Activated CD8-positive, alpha-beta memory T cell treated with anti-CD3 and anti-CD28 coated beads, Interleukin-2, amount 10 ng/mL, durations not matched to agents 7 days and 5 days (primary cell): ENCODE measurements at regions not wholly inside any gene's neighbourhood (a gene's known extent, or its start where the extent isn't known, plus 50 kb on each side); places are given as distances from the start of the nearest gene placed in this dataset.

Experiments used
- ATAC-seq: fragments of 150-1000 bp; cut with Tn5 transposase; one replicate; pipeline ENCODE4 v1.10.0; 2021; ENCODE audit warnings: moderate library complexity
- CTCF ChIA-PET: fragments of 350-600 bp; sonication (Branson Sonifier 250); formaldehyde crosslinking; loops from one replicate; lab custom pipeline; 2021; ENCODE audit warnings: antibody characterized with exemption; lab: Charles Lee
- DNase-seq: peaks from one replicate; pipeline ENCODE4 v3.0.0-alpha.2; 2020
- H3K27ac Mint-ChIP-seq: one replicate; pipeline ENCODE4 v1.8.0; 2021; ENCODE audit warnings: mild to moderate bottlenecking, mixed read lengths
- H3K27me3 Mint-ChIP-seq: one replicate; pipeline ENCODE4 v1.8.0; 2021; ENCODE audit warnings: mixed read lengths
- H3K36me3 Mint-ChIP-seq: one replicate; pipeline ENCODE4 v1.8.0; 2021; ENCODE audit warnings: mild to moderate bottlenecking, mixed read lengths
- H3K4me1 Mint-ChIP-seq: one replicate; pipeline ENCODE4 v1.8.0; 2021; ENCODE audit warnings: mixed read lengths
- H3K4me3 Mint-ChIP-seq: one replicate; pipeline ENCODE4 v1.8.0; 2021; ENCODE audit warnings: mild to moderate bottlenecking, moderate library complexity, mixed read lengths
- H3K9me3 Mint-ChIP-seq: one replicate; pipeline ENCODE4 v1.8.0; 2022; ENCODE audit warnings: low read depth, mixed read lengths

DNA sequence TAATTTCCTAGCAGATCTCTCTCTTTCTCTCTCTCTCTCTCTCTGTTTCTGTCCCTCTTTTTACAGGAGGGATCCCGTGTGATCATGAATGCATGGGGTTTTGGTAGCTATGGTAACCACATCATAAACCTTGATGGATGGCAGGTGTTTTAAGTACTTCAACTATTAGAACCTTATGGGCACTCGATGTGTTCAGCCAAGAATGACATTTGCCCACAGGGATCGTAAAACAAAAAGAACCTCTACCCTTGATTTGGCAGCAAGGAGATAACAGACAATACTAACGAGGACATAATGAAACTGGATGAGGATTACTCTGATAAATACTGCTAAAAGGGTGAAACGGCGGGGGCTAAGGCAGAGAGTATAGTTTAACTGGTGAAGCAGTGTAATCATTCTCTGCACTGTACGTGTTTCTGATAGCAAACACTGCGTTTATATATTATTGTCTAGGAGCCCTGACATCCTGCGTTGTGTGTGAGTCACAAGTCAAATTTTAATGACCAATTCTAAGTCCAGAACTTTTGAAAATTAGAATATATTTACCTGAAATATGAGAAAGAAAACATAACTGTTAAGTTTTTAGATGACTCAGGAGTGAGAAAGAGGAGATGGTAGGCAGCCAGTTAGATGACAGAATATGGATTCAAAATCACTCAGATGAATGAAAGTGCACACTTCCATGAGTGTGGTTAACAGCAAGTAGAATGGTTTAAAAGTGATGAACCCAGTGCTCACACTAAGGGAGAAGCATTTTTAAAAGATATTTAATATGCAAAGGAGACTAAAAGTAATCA is 80.3 kb downstream of the OTOL1 start:
- H3K27me3 Mint-ChIP-seq: no peaks in the 10 kb centered on the region
- no peak for ATAC-seq

DNA sequence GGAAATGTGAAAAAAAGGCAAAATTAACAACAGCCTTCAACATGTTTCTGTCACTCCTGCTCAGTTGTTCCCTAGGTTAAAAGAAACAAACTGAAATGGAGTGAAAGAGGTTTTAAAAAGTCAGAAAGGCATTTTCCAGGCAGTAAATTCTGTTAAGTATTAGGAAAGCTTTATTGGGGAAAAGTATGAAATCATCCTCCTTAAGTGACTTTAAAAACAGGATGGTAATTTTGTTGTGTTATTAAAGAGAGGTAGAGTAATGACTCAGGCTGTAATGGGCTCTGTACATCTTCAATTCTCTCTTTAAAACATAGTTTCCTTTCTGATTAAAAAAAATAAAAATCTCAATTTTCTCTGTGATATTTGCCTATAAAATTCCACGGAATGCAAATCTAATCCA is 81.1 kb downstream of the OTOL1 start:
- DNase-seq: no peak
- CTCF ChIA-PET: no interaction called here
- no peaks in the 10 kb centered on the region for H3K4me1 Mint-ChIP-seq
- no peaks in the 10 kb centered on the region for H3K36me3 Mint-ChIP-seq
- H3K4me3 Mint-ChIP-seq: no peak overlapping the region
- no peaks in the 10 kb centered on the region for H3K27me3 Mint-ChIP-seq
- no peaks in the 10 kb centered on the region for H3K9me3 Mint-ChIP-seq
- ATAC-seq: no peak
- H3K27ac Mint-ChIP-seq: no peak overlapping the region

More for the DNA sequence above, 80.3 kb downstream of the OTOL1 start:
- Mint-ChIP-seq H3K9me3 (no peaks in the 10 kb centered on the region), H3K4me1 (no peaks in the 10 kb centered on the region), H3K4me3 (no peak overlapping the region), H3K27ac (no peak overlapping the region), H3K36me3 (no peaks in the 10 kb centered on the region)
- CTCF ChIA-PET: no interaction called here
- no peak for DNase-seq

DNA sequence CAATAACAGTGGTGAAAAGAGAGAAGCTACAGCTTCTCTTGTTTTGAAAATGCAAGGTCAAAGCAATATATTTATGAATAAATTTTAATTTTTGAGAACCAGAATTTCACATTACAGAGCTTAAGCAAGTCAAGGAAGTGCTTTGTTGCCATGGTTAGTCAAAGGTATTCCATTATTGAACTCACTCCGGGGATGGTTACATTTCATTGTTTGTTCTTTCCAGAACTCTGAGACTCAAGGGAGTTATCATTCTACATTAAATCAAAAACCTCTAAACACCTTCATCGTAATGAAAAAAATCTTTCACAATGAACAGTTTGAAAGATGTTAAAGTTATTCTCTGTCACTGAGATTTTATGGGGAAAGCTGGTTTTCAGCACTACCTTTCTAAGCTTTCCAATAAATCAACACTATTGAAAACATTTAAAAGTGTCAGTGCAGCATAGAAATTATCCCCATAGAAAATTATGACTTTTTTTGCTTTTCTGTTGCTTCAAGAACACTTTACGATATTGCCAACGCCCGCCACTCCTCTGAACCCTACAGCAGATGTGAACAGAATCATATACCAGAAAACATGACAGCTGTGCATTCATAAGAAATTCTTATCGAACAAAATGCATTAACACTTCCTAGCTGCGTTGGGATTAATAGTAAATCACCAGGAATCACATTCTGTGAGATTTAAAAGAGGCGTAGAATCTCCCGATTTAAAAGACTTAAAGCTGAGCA is 83.0 kb downstream of the OTOL1 start:
- Mint-ChIP-seq H3K27ac (no peak overlapping the region), H3K4me1 (no peaks in the 10 kb centered on the region), H3K4me3 (no peak overlapping the region), H3K36me3 (no peaks in the 10 kb centered on the region), H3K27me3 (no peaks in the 10 kb centered on the region), H3K9me3 (no peaks in the 10 kb centered on the region)
- DNase-seq (no peak), ATAC-seq (no peak)
- CTCF ChIA-PET: no interaction called here

DNA sequence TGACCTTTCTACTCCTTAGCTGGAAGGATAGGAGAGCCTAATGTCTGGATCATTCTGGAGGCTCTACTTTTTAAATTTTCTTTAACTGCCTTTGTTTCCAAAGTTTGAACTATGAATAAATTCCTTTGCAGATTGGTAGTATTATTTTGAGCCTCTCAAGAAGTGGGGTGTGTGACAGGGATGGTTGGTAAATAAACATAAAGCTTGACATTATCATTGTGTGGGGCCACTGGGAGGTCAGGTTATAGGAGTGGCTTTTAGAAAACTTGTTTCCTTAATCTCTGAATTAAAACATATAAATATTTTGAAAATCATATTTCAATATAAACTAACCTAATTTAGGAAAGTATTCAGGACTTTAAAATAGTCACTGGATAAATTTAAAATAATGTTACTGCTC is 89.3 kb downstream of the OTOL1 start:
- DNase-seq: no peak
- CTCF ChIA-PET: no interaction called here
- H3K27ac Mint-ChIP-seq: no peak overlapping the region
- no peak overlapping the region for H3K4me3 Mint-ChIP-seq
- ATAC-seq: no peak
- H3K9me3 Mint-ChIP-seq: no peaks in the 10 kb centered on the region
- no peaks in the 10 kb centered on the region for H3K27me3 Mint-ChIP-seq
- no peaks in the 10 kb centered on the region for H3K4me1 Mint-ChIP-seq
- H3K36me3 Mint-ChIP-seq: no peaks in the 10 kb centered on the region

DNA sequence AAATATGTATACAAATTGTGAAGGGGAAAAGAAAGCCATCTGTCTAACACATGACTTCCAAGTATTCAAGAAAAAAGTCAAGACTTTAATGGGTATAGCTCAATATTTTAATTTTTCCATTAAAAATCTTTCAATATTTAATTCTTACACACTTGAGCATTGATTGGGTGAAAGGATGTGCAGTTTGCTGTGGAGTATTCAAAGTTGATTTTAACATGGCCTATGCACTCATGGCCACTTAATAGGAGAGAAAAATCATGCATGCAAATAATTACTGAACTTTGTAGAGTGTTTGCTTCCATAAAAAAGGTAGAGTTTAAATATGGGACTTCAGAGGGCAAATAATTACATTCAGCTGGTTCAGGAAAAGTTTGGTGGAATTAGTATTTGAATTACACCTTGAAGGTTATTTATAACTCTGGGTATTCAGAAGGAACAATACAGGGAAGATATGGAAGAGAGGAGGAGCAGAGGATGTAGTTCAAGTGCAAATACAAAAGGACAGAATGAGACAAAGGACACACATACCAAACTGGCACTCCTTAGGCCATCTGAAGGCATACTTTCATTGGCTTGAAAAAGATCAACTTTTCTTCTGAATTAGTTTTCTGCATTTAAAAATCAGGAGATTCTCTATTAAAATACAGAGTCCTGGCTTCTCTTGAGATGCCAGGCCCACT is 90.1 kb downstream of the OTOL1 start:
- no peak for ATAC-seq
- CTCF ChIA-PET: no interaction called here
- Mint-ChIP-seq H3K4me1 (no peaks in the 10 kb centered on the region), H3K27ac (no peak overlapping the region), H3K4me3 (no peak overlapping the region), H3K9me3 (peaks cover 4% of the 10 kb centered on the region), H3K36me3 (no peaks in the 10 kb centered on the region), H3K27me3 (no peaks in the 10 kb centered on the region)
- no peak for DNase-seq

DNA sequence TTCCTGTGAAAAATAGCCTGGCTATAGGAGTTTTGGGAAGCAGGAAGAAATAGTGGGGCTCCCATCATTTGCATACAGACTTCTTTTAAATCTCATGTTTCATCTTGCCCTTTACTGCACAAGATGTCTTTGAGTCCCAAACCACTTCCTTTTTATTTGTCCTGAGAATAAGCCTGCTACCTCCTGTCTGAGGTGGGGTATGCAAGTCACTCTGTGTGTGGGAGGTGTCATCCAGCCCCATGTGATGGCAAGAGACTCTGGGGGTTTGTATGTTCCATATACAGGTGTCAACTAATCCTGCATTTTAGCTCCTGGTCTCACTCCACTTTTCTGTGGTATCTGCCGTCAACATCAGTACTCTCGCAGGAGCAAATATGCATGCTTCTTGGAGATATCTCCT is 102.0 kb downstream of the OTOL1 start:
- CTCF ChIA-PET: no interaction called here
- DNase-seq: no peak
- H3K36me3 Mint-ChIP-seq: no peaks in the 10 kb centered on the region
- no peak overlapping the region for H3K27ac Mint-ChIP-seq
- H3K4me3 Mint-ChIP-seq: no peak overlapping the region
- H3K27me3 Mint-ChIP-seq: no peaks in the 10 kb centered on the region
- no peaks in the 10 kb centered on the region for H3K4me1 Mint-ChIP-seq
- no peak for ATAC-seq
- no peaks in the 10 kb centered on the region for H3K9me3 Mint-ChIP-seq

DNA sequence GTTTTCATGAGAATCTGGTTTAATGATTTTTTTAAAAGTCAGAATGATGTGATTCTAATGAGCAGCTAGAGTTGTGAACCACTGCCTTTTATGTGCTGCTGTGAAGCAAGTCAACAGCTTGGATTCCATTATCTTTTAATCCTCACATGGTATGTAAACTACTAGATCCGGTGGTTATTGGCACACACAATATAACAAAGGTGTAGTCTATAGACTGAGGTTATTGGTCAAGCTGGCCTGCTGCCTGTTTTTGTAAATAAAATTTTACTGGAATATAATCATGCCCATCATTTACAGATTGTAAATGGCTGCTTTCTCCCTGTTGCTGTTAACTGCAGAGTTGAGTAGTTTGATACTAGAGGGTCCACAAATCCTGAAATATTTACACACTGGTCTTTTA is 103.1 kb downstream of the OTOL1 start:
- Mint-ChIP-seq H3K9me3 (no peaks in the 10 kb centered on the region), H3K27ac (no peak overlapping the region)
- CTCF ChIA-PET: no interaction called here

DNA sequence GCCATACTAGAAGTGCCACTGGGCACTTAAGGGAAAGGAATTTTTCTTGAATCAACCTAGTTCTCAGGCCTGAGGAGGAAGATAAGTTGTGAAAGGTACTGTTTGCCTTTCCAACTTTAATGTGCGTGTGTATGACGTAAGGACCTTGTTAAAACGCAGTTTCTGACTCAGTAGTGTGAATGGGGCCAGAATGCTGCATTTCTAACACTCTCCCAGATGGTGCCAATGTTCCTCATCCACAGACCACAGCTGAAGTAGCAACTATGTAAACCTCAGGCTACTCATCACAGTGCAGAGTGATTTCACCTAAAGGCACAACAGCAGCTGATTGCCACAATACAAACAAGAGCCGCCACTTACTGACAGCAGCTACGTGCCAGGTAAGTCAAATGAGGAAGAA is 103.6 kb downstream of the OTOL1 start:
- DNase-seq: no peak
- ATAC-seq: no peak
- CTCF ChIA-PET: no interaction called here
- Mint-ChIP-seq H3K27me3 (no peaks in the 10 kb centered on the region), H3K27ac (no peak overlapping the region), H3K9me3 (no peaks in the 10 kb centered on the region), H3K4me3 (no peak overlapping the region), H3K4me1 (no peaks in the 10 kb centered on the region), H3K36me3 (no peaks in the 10 kb centered on the region)

More for the DNA sequence above, 103.1 kb downstream of the OTOL1 start:
- DNase-seq (no peak), ATAC-seq (no peak)
- H3K36me3 Mint-ChIP-seq: no peaks in the 10 kb centered on the region
- no peaks in the 10 kb centered on the region for H3K4me1 Mint-ChIP-seq
- H3K4me3 Mint-ChIP-seq: no peak overlapping the region
- H3K27me3 Mint-ChIP-seq: no peaks in the 10 kb centered on the region

DNA sequence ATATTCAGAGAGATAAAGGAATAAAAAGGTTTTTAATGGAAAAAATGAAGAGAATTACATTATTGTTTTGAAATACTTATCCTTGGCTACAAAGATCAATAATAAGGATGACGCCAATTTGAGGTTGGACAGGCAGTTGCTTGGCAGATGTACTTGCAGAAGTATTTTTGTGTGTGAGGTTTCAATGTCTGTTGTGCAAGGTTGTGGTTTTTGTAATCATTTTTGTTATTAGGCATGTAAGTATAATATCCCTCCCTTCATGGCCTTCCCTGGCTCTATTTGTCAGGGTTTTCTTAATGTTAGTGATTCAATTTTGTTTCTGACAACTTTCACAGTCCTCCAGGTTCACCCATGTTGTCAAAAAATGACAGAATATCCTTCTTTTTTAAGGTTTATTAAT is 105.9 kb downstream of the OTOL1 start:
- no peaks in the 10 kb centered on the region for H3K9me3 Mint-ChIP-seq

DNA sequence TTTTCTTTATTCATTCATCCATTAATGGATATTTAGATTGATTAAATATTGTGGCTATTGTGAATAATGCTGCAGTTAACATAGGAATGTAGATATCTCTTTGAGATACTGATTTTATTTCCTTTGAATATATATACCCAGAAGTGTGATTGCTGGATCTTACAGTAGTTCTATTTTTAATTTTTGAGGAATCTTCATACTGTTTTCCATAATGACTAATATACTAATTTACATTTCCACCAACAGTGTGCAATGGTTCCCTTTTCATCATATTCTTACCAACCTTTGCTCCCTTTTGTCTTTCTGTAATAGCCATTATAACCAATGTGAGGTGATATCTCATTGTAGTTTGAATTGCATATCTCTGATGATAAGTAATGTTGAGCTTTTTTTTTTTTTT is 106.3 kb downstream of the OTOL1 start:
- no peak for ATAC-seq
- no peaks in the 10 kb centered on the region for H3K9me3 Mint-ChIP-seq
- H3K27me3 Mint-ChIP-seq: no peaks in the 10 kb centered on the region
- no peak overlapping the region for H3K4me3 Mint-ChIP-seq
- DNase-seq: no peak
- H3K36me3 Mint-ChIP-seq: no peaks in the 10 kb centered on the region
- no peaks in the 10 kb centered on the region for H3K4me1 Mint-ChIP-seq
- CTCF ChIA-PET: no interaction called here
- no peak overlapping the region for H3K27ac Mint-ChIP-seq

More for the DNA sequence above, 105.9 kb downstream of the OTOL1 start:
- ATAC-seq: no peak
- no peak overlapping the region for H3K4me3 Mint-ChIP-seq
- no peak overlapping the region for H3K27ac Mint-ChIP-seq
- no peaks in the 10 kb centered on the region for H3K4me1 Mint-ChIP-seq
- no peaks in the 10 kb centered on the region for H3K27me3 Mint-ChIP-seq
- no peaks in the 10 kb centered on the region for H3K36me3 Mint-ChIP-seq
- no peak for DNase-seq
- CTCF ChIA-PET: no interaction called here

DNA sequence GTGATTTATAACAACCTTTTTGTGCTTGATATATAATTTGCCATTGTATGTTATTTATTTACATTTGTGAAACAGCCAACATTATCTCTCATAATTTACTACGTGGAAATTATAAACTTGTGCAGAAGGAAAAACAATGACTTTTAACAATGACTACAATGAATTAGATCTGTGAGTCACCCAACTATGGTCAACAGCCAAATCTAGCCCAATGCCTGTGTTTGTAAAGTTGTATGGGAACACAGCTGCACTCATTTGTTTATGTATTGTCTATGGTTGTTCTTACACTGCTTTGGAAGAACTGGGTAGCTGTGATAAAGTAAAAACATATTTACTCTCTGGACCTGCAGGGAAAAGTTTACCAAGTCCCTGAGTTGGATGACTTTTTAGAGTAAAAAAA is 110.4 kb downstream of the OTOL1 start:
- no peaks in the 10 kb centered on the region for H3K4me1 Mint-ChIP-seq
- H3K36me3 Mint-ChIP-seq: no peaks in the 10 kb centered on the region
- no peak overlapping the region for H3K27ac Mint-ChIP-seq
- CTCF ChIA-PET: no interaction called here
- H3K9me3 Mint-ChIP-seq: peaks cover 2% of the 10 kb centered on the region
- no peak for DNase-seq
- H3K4me3 Mint-ChIP-seq: no peak overlapping the region
- H3K27me3 Mint-ChIP-seq: no peaks in the 10 kb centered on the region
- no peak for ATAC-seq

DNA sequence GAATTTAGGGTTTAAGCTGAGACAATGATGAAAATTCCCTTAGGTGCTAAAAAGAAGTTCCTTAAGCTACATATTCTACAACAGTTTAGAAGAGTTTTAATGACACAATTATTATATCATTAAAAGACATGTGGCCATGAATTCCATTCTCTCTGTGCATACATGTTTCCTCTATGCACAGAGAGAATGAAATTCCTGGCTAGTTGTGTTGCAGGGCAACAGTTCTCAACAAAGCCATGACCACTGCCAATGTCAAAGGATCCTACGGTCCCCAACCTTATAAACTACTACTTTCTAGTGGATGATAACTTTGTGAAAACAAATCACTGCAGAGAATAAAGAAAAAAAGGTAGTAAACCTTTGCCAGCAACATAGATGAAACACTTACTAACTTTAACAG is 122.7 kb downstream of the OTOL1 start:
- no peaks in the 10 kb centered on the region for H3K9me3 Mint-ChIP-seq
- H3K4me3 Mint-ChIP-seq: no peak overlapping the region
- CTCF ChIA-PET: no interaction called here
- H3K4me1 Mint-ChIP-seq: no peaks in the 10 kb centered on the region
- H3K36me3 Mint-ChIP-seq: no peaks in the 10 kb centered on the region
- H3K27ac Mint-ChIP-seq: no peak overlapping the region
- ATAC-seq: no peak
- no peaks in the 10 kb centered on the region for H3K27me3 Mint-ChIP-seq
- no peak for DNase-seq

DNA sequence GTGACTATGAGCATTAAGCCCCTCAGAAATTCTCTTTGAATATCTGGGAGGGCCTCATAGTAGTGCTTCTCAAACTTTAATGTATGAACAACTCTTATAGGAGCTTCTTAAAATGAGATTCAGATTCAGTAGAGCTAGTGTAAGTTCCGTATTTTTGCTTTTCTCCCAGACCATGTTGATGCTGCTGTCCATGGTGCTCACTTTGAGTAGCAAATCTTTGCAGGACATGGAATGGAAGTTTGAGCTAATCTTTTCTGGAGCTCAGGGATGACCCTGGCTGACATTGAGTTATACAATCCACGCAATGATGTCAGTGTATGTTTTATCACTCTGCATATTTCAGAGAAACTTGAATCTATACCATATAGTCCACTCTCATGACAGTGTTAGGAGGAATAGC is 134.2 kb downstream of the OTOL1 start:
- Mint-ChIP-seq H3K4me3 (no peak overlapping the region), H3K4me1 (no peaks in the 10 kb centered on the region), H3K36me3 (no peaks in the 10 kb centered on the region), H3K27me3 (no peaks in the 10 kb centered on the region), H3K9me3 (peaks cover 6% of the 10 kb centered on the region), H3K27ac (no peak overlapping the region)
- DNase-seq: no peak
- CTCF ChIA-PET: no interaction called here
- no peak for ATAC-seq

DNA sequence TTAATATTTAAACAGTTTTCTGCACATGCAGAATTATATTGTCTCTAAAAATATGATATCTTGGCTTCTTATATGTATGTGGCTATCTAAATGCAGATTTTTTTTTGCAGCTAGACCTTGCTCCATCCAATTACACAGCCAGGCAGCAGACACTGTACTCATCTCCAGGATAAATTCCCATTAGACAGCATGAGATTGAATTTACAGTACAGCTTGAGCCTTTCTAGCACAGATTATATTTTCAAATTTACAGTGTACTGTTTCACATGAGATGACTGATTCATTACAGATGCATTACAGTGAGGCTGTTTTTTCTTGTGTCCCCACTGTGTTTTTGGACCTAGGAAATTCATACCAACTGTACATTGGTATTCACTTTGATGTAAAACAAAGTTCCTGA is 134.9 kb downstream of the OTOL1 start:
- no peaks in the 10 kb centered on the region for H3K4me1 Mint-ChIP-seq
- no peak for ATAC-seq
- no peak overlapping the region for H3K4me3 Mint-ChIP-seq
- no peaks in the 10 kb centered on the region for H3K27me3 Mint-ChIP-seq
- DNase-seq: no peak
- H3K27ac Mint-ChIP-seq: no peak overlapping the region
- H3K36me3 Mint-ChIP-seq: no peaks in the 10 kb centered on the region
- CTCF ChIA-PET: no interaction called here
- H3K9me3 Mint-ChIP-seq: peaks cover 6% of the 10 kb centered on the region
